WTC11 (cell line): ENCODE measurements at regions not wholly inside any gene's neighbourhood (a gene's known extent, or its start where the extent isn't known, plus 50 kb on each side); places are given as distances from the start of the nearest gene placed in this dataset.

Experiments
- ELF4 ChIP-seq: sonication (generic); formaldehyde crosslinking; IDR thresholded peaks from 2 replicates; pipeline ENCODE4 v1.8.1; 2022; ENCODE audit warnings: low read depth, mild to moderate bottlenecking, moderate library complexity, missing genetic modification reagents
- FOXJ3 ChIP-seq: sonication (generic); formaldehyde crosslinking; IDR thresholded peaks from 2 replicates; pipeline ENCODE4 v1.9.0; 2021; ENCODE audit warnings: missing genetic modification reagents, mild to moderate bottlenecking, borderline replicate concordance
- FOXP1 ChIP-seq: sonication (generic); formaldehyde crosslinking; IDR thresholded peaks from 2 replicates; pipeline ENCODE4 v1.8.0; 2022; ENCODE audit warnings: missing genetic modification reagents, mild to moderate bottlenecking, moderate library complexity, borderline replicate concordance
- JUN ChIP-seq: sonication (generic); formaldehyde crosslinking; IDR thresholded peaks from 2 replicates; pipeline ENCODE4 v1.8.0; 2023; ENCODE audit warnings: mild to moderate bottlenecking, missing genetic modification reagents
- KAT7 ChIP-seq: sonication (generic); formaldehyde crosslinking; IDR thresholded peaks from 2 replicates; pipeline ENCODE4 v1.8.1; 2023; ENCODE audit warnings: missing genetic modification reagents, mild to moderate bottlenecking, borderline replicate concordance
- NFYB ChIP-seq: sonication (generic); formaldehyde crosslinking; conservative IDR thresholded peaks from 2 replicates; pipeline ENCODE4 v1.8.0; 2022; ENCODE audit warnings: low read depth, missing genetic modification reagents
- PRRX2 ChIP-seq: fragments of 250-450 bp; sonication (Bioruptor Pico); IDR thresholded peaks from 2 replicates; pipeline ENCODE4 v1.8.0; 2021; ENCODE audit warnings: mild to moderate bottlenecking
- SMAD3 ChIP-seq: sonication (generic); formaldehyde crosslinking; IDR thresholded peaks from 2 replicates; pipeline ENCODE4 v1.8.0; 2022; ENCODE audit warnings: missing genetic modification reagents, mild to moderate bottlenecking, borderline replicate concordance
- SP1 ChIP-seq: sonication (generic); formaldehyde crosslinking; conservative IDR thresholded peaks from 2 replicates; pipeline ENCODE4 v1.8.1; 2022; ENCODE audit warnings: missing genetic modification reagents
- ZNF219 ChIP-seq: sonication (generic); formaldehyde crosslinking; IDR thresholded peaks from 2 replicates; pipeline ENCODE4 v1.8.0; 2023; ENCODE audit warnings: missing genetic modification reagents, mild to moderate bottlenecking, borderline replicate concordance
- ZNF317 ChIP-seq: sonication (generic); formaldehyde crosslinking; IDR thresholded peaks from 2 replicates; pipeline ENCODE4 v1.8.1; 2023; ENCODE audit warnings: low read depth, mild to moderate bottlenecking, moderate library complexity, missing genetic modification reagents, borderline replicate concordance
- TF ChIP-seq, protein P1 (sequence below): fragments of 200-600 bp; IDR thresholded peaks from 2 replicates; pipeline ENCODE4 v1.8.0; 2022; ENCODE audit warnings: antibody characterized with exemption
- TF ChIP-seq, protein P2 (sequence below): sonication (generic); formaldehyde crosslinking; IDR thresholded peaks from 2 replicates; pipeline ENCODE4 v1.8.0; 2023; ENCODE audit warnings: missing genetic modification reagents
- TF ChIP-seq, protein P3 (sequence below): sonication (generic); formaldehyde crosslinking; IDR thresholded peaks from 2 replicates; pipeline ENCODE4 v1.8.0; 2022; ENCODE audit warnings: mild to moderate bottlenecking, missing genetic modification reagents

DNA sequence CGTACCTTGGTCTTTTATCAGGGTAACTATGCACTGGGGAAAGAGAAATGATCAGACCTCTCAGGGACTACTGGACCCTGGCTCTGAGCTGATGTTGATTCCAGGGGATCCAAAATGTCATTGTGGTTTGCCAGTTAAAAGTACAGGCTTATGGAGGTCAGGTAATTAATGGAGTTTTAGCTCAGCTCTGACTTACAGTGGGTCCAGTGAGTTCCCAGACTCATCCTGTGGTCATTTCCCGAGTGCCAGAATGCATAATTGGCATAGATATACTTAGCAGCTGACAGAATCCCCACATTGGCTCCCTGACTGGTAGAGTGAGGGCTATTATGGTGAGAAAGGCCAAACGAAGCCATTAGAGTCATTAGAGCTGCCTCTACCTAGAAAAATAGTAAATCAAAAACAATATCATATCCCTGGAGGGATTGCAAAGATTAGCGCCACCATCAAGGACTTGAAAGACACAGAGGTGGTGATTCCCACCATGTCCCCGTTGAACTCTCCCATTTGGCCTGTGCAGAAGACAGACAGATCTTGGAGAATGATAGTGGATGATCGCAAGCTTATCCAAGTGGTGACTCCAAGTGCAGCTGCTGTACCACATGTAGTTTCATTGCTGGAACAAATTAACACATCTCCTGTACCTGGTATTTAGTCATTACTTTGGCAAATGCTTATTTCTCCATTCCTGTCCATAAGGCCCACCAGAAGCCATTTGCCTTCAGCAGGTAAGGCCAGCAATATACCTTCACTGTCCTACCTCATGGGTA is 152.4 kb downstream of the THBS2 start:
- TF ChIP-seq, protein P1, sequence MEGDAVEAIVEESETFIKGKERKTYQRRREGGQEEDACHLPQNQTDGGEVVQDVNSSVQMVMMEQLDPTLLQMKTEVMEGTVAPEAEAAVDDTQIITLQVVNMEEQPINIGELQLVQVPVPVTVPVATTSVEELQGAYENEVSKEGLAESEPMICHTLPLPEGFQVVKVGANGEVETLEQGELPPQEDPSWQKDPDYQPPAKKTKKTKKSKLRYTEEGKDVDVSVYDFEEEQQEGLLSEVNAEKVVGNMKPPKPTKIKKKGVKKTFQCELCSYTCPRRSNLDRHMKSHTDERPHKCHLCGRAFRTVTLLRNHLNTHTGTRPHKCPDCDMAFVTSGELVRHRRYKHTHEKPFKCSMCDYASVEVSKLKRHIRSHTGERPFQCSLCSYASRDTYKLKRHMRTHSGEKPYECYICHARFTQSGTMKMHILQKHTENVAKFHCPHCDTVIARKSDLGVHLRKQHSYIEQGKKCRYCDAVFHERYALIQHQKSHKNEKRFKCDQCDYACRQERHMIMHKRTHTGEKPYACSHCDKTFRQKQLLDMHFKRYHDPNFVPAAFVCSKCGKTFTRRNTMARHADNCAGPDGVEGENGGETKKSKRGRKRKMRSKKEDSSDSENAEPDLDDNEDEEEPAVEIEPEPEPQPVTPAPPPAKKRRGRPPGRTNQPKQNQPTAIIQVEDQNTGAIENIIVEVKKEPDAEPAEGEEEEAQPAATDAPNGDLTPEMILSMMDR: no peak
- TF ChIP-seq JUN (CRISPR knock-in tag): no peak
- no peak for TF ChIP-seq SP1
- TF ChIP-seq, protein P2, sequence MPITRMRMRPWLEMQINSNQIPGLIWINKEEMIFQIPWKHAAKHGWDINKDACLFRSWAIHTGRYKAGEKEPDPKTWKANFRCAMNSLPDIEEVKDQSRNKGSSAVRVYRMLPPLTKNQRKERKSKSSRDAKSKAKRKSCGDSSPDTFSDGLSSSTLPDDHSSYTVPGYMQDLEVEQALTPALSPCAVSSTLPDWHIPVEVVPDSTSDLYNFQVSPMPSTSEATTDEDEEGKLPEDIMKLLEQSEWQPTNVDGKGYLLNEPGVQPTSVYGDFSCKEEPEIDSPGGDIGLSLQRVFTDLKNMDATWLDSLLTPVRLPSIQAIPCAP (CRISPR knock-in tag): no peak
- TF ChIP-seq KAT7 (CRISPR knock-in tag): no peak
- TF ChIP-seq, protein P3, sequence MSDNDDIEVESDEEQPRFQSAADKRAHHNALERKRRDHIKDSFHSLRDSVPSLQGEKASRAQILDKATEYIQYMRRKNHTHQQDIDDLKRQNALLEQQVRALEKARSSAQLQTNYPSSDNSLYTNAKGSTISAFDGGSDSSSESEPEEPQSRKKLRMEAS (CRISPR knock-in tag): no peak
- TF ChIP-seq FOXJ3 (CRISPR knock-in tag): no peak
- no peak for TF ChIP-seq ZNF317
- no peak for TF ChIP-seq FOXP1 (CRISPR knock-in tag)
- no peak for TF ChIP-seq PRRX2 (CRISPR knock-in tag)
- TF ChIP-seq SMAD3: no peak
- no peak for TF ChIP-seq NFYB (CRISPR knock-in tag)
- TF ChIP-seq ELF4 (CRISPR knock-in tag): no peak
- TF ChIP-seq ZNF219 (CRISPR knock-in tag): no peak
